ENCODE measurements at regions not wholly inside any gene's neighbourhood (a gene's known extent, or its start where the extent isn't known, plus 50 kb on each side); places are given as distances from the start of the nearest gene placed in this dataset.

GRCh38 chr2:128551435-128551834, 232.8 kb upstream of the HS6ST1 start:
- no peaks in the 10 kb centered on the region for H3K79me2 ChIP-seq (ENCODE audit: insufficient read depth)
- no peak for DNase-seq
- CTCF ChIA-PET = no interaction called here

More at GRCh38 chr2:128551435-128551834, 232.8 kb upstream of the HS6ST1 start:
- H3K4me2 ChIP-seq = no peak overlapping the region
- no peaks in the 10 kb centered on the region for H3K9me3 ChIP-seq
- H3K4me3 ChIP-seq (ENCODE audit: low read depth in 2 of 2, low read length in 1 of 2) = no peak overlapping the region
- no peak overlapping the region for H3K9ac ChIP-seq
- WGBS (ENCODE audit: low lambda C conversion rate) = 60% methylated on average over 1 of the region's 7 CpGs
- H4K20me1 ChIP-seq (ENCODE audit: insufficient read depth) = no peaks in the 10 kb centered on the region
- no peaks in the 10 kb centered on the region for H3K36me3 ChIP-seq (replicated peaks in 1 of 2; ENCODE audit: control insufficient read depth in 1 of 2, insufficient read depth in 2 of 2, low read length in 1 of 2)
- no peaks in the 10 kb centered on the region for H3F3A ChIP-seq (replicated peaks; ENCODE audit: insufficient read depth)
- no peaks in the 10 kb centered on the region for H3K27me3 ChIP-seq (ENCODE audit: insufficient read depth)
- no peak overlapping the region for H2AFZ ChIP-seq (ENCODE audit: low read depth)
- H3K27ac ChIP-seq (ENCODE audit: low read depth in 2 of 2, low read length in 1 of 2) = no peak overlapping the region
- H3K9me2 ChIP-seq = no peaks in the 10 kb centered on the region
- POLR2A ChIA-PET = no interaction called here
- TF ChIP-seq REST (IDR thresholded peaks at IDR 0.05; ENCODE audit: low read depth, low read length) (no peak), FOXJ3 (CRISPR knock-in tag; IDR thresholded peaks at IDR 0.05) (no peak), JUND (IDR thresholded peaks at IDR 0.05) (no peak), YY1 (IDR thresholded peaks at IDR 0.05; ENCODE audit: low read depth) (no peak), CHD2 (IDR thresholded peaks at IDR 0.05; ENCODE audit: low read length, partially characterized antibody) (no peak), MAX (IDR thresholded peaks at IDR 0.05; ENCODE audit: low read depth) (no peak), MXI1 (IDR thresholded peaks at IDR 0.05; ENCODE audit: low read depth, low read length) (no peak), RFX5 (IDR thresholded peaks at IDR 0.05; ENCODE audit: low read length) (no peak), USF1 (IDR thresholded peaks at IDR 0.05; ENCODE audit: borderline replicate concordance, low read depth) (no peak), NRF1 (IDR thresholded peaks at IDR 0.05; ENCODE audit: low read depth, low read length) (no peak), EZH2phosphoT487 (IDR thresholded peaks at IDR 0.05; ENCODE audit: borderline replicate concordance, low read depth) (no peak), EP300 (IDR thresholded peaks at IDR 0.05; ENCODE audit: borderline replicate concordance in 1 of 2, low read depth in 1 of 2, low read length in 1 of 2) (no peak), GATA2 (CRISPR knock-in tag; IDR thresholded peaks at IDR 0.05) (no peak), PBX3 (IDR thresholded peaks at IDR 0.05) (no peak), FOSL2 (IDR thresholded peaks at IDR 0.05; ENCODE audit: borderline replicate concordance, low read depth) (no peak)
- H3K4me1 ChIP-seq (ENCODE audit: control insufficient read depth in 1 of 2, insufficient read depth in 2 of 2, low read depth in 1 of 2, low read length in 1 of 2) = peaks cover 0 to 15% of the 10 kb centered on the region in 2 experiments; a peak in 1 of 4 replicates

Data from SK-N-SH (cell line).